GM23338 (cell line): ENCODE measurements at regions not wholly inside any gene's neighbourhood (a gene's known extent, or its start where the extent isn't known, plus 50 kb on each side); places are given as distances from the start of the nearest gene placed in this dataset.

Experiments used
- ATAC-seq: fragments of 200-7000 bp; cut with Tn5 transposase; 3 replicates; pipeline ENCODE4 v1.9.1; 2020
- DNase-seq: peaks from one replicate; pipeline ENCODE4 v3.0.0-alpha.2; 2015; ENCODE audit warnings: low spot score
- H2AFZ ChIP-seq: fragments of 200-600 bp; sonication (generic); 2 replicates; pipeline ENCODE4 v1.8.0; 2016; ENCODE audit warnings: antibody characterized with exemption, mild to moderate bottlenecking, moderate library complexity
- H3F3A ChIP-seq: fragments of 200-600 bp; sonication (generic); replicated peaks from 2 replicates; pipeline ENCODE4 v1.8.0; 2017; ENCODE audit warnings: antibody characterized with exemption, mixed run types, low read depth
- H3K27ac ChIP-seq: fragments of 200-600 bp; sonication (generic); 2 replicates; pipeline ENCODE4 v1.6.1; 2016; ENCODE audit warnings: low read depth
- H3K27me3 ChIP-seq: fragments of 200-600 bp; sonication (generic); 2 replicates; pipeline ENCODE4 v1.8.0; 2016; ENCODE audit warnings: mild to moderate bottlenecking, mixed run types, moderate library complexity; ENCODE audit not compliant: insufficient read depth
- H3K36me3 ChIP-seq: fragments of 200-600 bp; sonication (generic); 2 replicates; pipeline ENCODE4 v1.8.0; 2016; ENCODE audit warnings: mild to moderate bottlenecking; ENCODE audit not compliant: insufficient read depth
- H3K4me1 ChIP-seq: fragments of 200-600 bp; sonication (generic); 2 replicates; pipeline ENCODE4 v1.8.0; 2016; ENCODE audit warnings: mild to moderate bottlenecking, moderate library complexity; ENCODE audit not compliant: insufficient read depth
- H3K4me2 ChIP-seq: fragments of 200-600 bp; sonication (generic); 2 replicates; pipeline ENCODE4 v1.7.1; 2017; ENCODE audit warnings: mixed run types
- H3K4me3 ChIP-seq: fragments of 200-600 bp; sonication (generic); 2 replicates; pipeline ENCODE4 v1.6.1; 2016; ENCODE audit warnings: mixed run types
- H3K79me2 ChIP-seq: fragments of 200-600 bp; sonication (generic); replicated peaks from 2 replicates; pipeline ENCODE4 v1.8.0; 2017; ENCODE audit warnings: mild to moderate bottlenecking; ENCODE audit not compliant: insufficient read depth
- H3K9me2 ChIP-seq: fragments of 200-600 bp; sonication (generic); 2 replicates; pipeline ENCODE4 v1.8.0; 2017; ENCODE audit not compliant: insufficient read depth
- H4K20me1 ChIP-seq: fragments of 200-600 bp; sonication (generic); replicated peaks from 2 replicates; pipeline ENCODE4 v1.8.0; 2017; ENCODE audit warnings: mild to moderate bottlenecking; ENCODE audit not compliant: insufficient read depth
- H3K27ac Mint-ChIP-seq: 2 replicates; pipeline ENCODE4 v1.8.0; 2020; ENCODE audit warnings: inconsistent platforms, mild to moderate bottlenecking, moderate library complexity, mixed read lengths
- H3K27me3 Mint-ChIP-seq: 3 replicates; pipeline ENCODE4 v1.8.0; 2022; ENCODE audit warnings: low read depth, mild to moderate bottlenecking, moderate library complexity, mixed read lengths, inconsistent platforms; ENCODE audit not compliant: insufficient read depth, poor library complexity
- H3K36me3 Mint-ChIP-seq: 3 replicates; pipeline ENCODE4 v1.8.0; 2021; ENCODE audit warnings: low read depth, mild to moderate bottlenecking, inconsistent platforms, moderate library complexity, mixed read lengths
- H3K4me1 Mint-ChIP-seq: 3 replicates; pipeline ENCODE4 v1.8.0; 2020; ENCODE audit warnings: mild to moderate bottlenecking, inconsistent platforms, mixed read lengths
- H3K4me3 Mint-ChIP-seq: 3 replicates; pipeline ENCODE4 v1.8.0; 2021; ENCODE audit warnings: moderate library complexity, mild to moderate bottlenecking, inconsistent platforms, mixed read lengths
- H3K9me3 Mint-ChIP-seq: 3 replicates; pipeline ENCODE4 v1.8.0; 2020; ENCODE audit warnings: moderate library complexity, mild to moderate bottlenecking, inconsistent platforms, mixed read lengths
- CREB1 ChIP-seq: fragments of 250-450 bp; sonication (Bioruptor Pico); IDR thresholded peaks from 2 replicates; pipeline ENCODE4 v1.5.0; 2020; ENCODE audit warnings: low read depth, mild to moderate bottlenecking, moderate library complexity
- CTCF ChIP-seq, 2 experiments: fragments of 200-600 bp in 1 of 2; sonication (generic) in 1 of 2; conservative IDR thresholded peaks; 2 replicates each; pipeline versions ENCODE4 v1.5.1 to v1.6.1; 2016 to 2017; ENCODE audit warnings: antibody characterized with exemption in 2 of 2, low read depth in 2 of 2, mild to moderate bottlenecking in 2 of 2, moderate library complexity in 1 of 2
- ETS1 ChIP-seq: IDR thresholded peaks from 2 replicates; pipeline ENCODE4 v1.6.1; 2016; ENCODE audit warnings: antibody characterized with exemption
- EZH2 ChIP-seq: fragments of 200-600 bp; sonication (generic); IDR thresholded peaks from one replicate; pipeline ENCODE4 v1.8.0; 2017; ENCODE audit warnings: antibody characterized with exemption, mild to moderate bottlenecking, low read depth; ENCODE audit not compliant: unreplicated experiment
- EZH2phosphoT487 ChIP-seq: fragments of 200-600 bp; sonication (generic); IDR thresholded peaks from one replicate; pipeline ENCODE4 v1.8.1; 2018; ENCODE audit warnings: antibody characterized with exemption; ENCODE audit not compliant: unreplicated experiment
- JUNB ChIP-seq: IDR thresholded peaks from one replicate; pipeline ENCODE4 v1.6.1; 2016; ENCODE audit warnings: antibody characterized with exemption; ENCODE audit not compliant: unreplicated experiment
- NANOG ChIP-seq: IDR thresholded peaks from 2 replicates; pipeline ENCODE4 v1.6.1; 2016; ENCODE audit warnings: antibody characterized with exemption, borderline replicate concordance
- POLR2AphosphoS5 ChIP-seq: IDR thresholded peaks from 2 replicates; pipeline ENCODE4 v1.6.1; 2016; ENCODE audit warnings: antibody characterized with exemption, low read depth
- REST ChIP-seq: IDR thresholded peaks from one replicate; pipeline ENCODE4 v1.6.1; 2018; ENCODE audit warnings: antibody characterized with exemption; ENCODE audit not compliant: unreplicated experiment
- STAT1 ChIP-seq: IDR thresholded peaks from one replicate; pipeline ENCODE4 v1.6.1; 2016; ENCODE audit warnings: antibody characterized with exemption; ENCODE audit not compliant: unreplicated experiment
- ZNF114 ChIP-seq: fragments of 250-450 bp; sonication (Bioruptor Pico); IDR thresholded peaks from 2 replicates; pipeline ENCODE4 v1.5.0; 2020; ENCODE audit warnings: mild to moderate bottlenecking, moderate library complexity
- ZNF331 ChIP-seq: fragments of 250-450 bp; sonication (Bioruptor Pico); IDR thresholded peaks from 2 replicates; pipeline ENCODE4 v1.5.0; 2020; ENCODE audit warnings: low read depth, mild to moderate bottlenecking, moderate library complexity
- TF ChIP-seq, protein P1 (sequence below): fragments of 250-450 bp; sonication (Bioruptor Pico); IDR thresholded peaks from 2 replicates; pipeline ENCODE4 v1.5.0; 2020; ENCODE audit warnings: mild to moderate bottlenecking, moderate library complexity

- ATAC-seq (no peak), DNase-seq (no peak)
- Mint-ChIP-seq H3K36me3 (no peaks in the 10 kb centered on the region), H3K27me3 (peaks cover 14% of the 10 kb centered on the region), H3K9me3 (no peaks in the 10 kb centered on the region; the same call in 1 of the 3 replicates), H3K4me3 (no peak overlapping the region), H3K27ac (no peak overlapping the region), H3K4me1 (peaks cover under 1% of the 10 kb centered on the region; the same call in 2 of the 3 replicates)
- TF ChIP-seq STAT1, result no peak
- no peak for TF ChIP-seq CTCF (conservative IDR thresholded peaks at IDR 0.05; ENCODE audit: low read depth in 2 of 2)
- TF ChIP-seq JUNB, result no peak
- TF ChIP-seq CREB1, result no peak
- TF ChIP-seq NANOG, result no peak
- TF ChIP-seq EZH2, result no peak
- TF ChIP-seq ZNF114 (CRISPR knock-in tag), result no peak
- TF ChIP-seq, protein P1, sequence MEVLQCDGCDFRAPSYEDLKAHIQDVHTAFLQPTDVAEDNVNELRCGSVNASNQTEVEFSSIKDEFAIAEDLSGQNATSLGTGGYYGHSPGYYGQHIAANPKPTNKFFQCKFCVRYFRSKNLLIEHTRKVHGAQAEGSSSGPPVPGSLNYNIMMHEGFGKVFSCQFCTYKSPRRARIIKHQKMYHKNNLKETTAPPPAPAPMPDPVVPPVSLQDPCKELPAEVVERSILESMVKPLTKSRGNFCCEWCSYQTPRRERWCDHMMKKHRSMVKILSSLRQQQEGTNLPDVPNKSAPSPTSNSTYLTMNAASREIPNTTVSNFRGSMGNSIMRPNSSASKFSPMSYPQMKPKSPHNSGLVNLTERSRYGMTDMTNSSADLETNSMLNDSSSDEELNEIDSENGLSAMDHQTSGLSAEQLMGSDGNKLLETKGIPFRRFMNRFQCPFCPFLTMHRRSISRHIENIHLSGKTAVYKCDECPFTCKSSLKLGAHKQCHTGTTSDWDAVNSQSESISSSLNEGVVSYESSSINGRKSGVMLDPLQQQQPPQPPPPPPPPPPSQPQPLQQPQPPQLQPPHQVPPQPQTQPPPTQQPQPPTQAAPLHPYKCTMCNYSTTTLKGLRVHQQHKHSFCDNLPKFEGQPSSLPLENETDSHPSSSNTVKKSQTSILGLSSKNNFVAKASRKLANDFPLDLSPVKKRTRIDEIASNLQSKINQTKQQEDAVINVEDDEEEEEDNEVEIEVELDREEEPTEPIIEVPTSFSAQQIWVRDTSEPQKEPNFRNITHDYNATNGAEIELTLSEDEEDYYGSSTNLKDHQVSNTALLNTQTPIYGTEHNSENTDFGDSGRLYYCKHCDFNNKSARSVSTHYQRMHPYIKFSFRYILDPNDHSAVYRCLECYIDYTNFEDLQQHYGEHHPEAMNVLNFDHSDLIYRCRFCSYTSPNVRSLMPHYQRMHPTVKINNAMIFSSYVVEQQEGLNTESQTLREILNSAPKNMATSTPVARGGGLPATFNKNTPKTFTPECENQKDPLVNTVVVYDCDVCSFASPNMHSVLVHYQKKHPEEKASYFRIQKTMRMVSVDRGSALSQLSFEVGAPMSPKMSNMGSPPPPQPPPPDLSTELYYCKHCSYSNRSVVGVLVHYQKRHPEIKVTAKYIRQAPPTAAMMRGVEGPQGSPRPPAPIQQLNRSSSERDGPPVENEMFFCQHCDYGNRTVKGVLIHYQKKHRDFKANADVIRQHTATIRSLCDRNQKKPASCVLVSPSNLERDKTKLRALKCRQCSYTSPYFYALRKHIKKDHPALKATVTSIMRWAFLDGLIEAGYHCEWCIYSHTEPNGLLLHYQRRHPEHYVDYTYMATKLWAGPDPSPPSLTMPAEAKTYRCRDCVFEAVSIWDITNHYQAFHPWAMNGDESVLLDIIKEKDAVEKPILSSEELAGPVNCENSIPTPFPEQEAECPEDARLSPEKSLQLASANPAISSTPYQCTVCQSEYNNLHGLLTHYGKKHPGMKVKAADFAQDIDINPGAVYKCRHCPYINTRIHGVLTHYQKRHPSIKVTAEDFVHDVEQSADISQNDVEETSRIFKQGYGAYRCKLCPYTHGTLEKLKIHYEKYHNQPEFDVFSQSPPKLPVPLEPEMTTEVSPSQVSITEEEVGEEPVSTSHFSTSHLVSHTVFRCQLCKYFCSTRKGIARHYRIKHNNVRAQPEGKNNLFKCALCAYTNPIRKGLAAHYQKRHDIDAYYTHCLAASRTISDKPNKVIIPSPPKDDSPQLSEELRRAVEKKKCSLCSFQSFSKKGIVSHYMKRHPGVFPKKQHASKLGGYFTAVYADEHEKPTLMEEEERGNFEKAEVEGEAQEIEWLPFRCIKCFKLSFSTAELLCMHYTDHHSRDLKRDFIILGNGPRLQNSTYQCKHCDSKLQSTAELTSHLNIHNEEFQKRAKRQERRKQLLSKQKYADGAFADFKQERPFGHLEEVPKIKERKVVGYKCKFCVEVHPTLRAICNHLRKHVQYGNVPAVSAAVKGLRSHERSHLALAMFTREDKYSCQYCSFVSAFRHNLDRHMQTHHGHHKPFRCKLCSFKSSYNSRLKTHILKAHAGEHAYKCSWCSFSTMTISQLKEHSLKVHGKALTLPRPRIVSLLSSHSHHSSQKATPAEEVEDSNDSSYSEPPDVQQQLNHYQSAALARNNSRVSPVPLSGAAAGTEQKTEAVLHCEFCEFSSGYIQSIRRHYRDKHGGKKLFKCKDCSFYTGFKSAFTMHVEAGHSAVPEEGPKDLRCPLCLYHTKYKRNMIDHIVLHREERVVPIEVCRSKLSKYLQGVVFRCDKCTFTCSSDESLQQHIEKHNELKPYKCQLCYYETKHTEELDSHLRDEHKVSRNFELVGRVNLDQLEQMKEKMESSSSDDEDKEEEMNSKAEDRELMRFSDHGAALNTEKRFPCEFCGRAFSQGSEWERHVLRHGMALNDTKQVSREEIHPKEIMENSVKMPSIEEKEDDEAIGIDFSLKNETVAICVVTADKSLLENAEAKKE (CRISPR knock-in tag), result no peak
- TF ChIP-seq POLR2AphosphoS5, result no peak
- no peak for TF ChIP-seq ZNF331 (CRISPR knock-in tag)
- no peak for TF ChIP-seq EZH2phosphoT487
- no peak for TF ChIP-seq ETS1
- no peak for TF ChIP-seq REST
- Histone ChIP-seq H3K4me3 (no peak overlapping the region), H3K4me1 (no peaks in the 10 kb centered on the region), H3K9me2 (no peaks in the 10 kb centered on the region), H3F3A (no peaks in the 10 kb centered on the region), H3K27me3 (no peaks in the 10 kb centered on the region), H4K20me1 (no peaks in the 10 kb centered on the region), H3K27ac (no peak overlapping the region), H2AFZ (no peak overlapping the region), H3K4me2 (no peak overlapping the region), H3K36me3 (no peaks in the 10 kb centered on the region), H3K79me2 (no peaks in the 10 kb centered on the region)
Measured at GRCh38 chr20:61114493-61115175, 137.4 kb upstream of the CDH4 start.
